GM12874 (cell line): ENCODE measurements at regions not wholly inside any gene's neighbourhood (a gene's known extent, or its start where the extent isn't known, plus 50 kb on each side); places are given as distances from the start of the nearest gene placed in this dataset.

Source experiments
- CTCF ChIP-seq: IDR thresholded peaks from 2 replicates; pipeline ENCODE4 v1.5.1; 2011; ENCODE audit warnings: low read depth, mild to moderate bottlenecking, control low read depth, low read length, moderate library complexity; ENCODE audit not compliant: insufficient read depth

- no peak for TF ChIP-seq CTCF
Measured at GRCh38 chrX:135652602-135653001, 60.8 kb upstream of the CT45A1 start.
